NCI-H748 (cell line): ENCODE measurements at regions not wholly inside any gene's neighbourhood (a gene's known extent, or its start where the extent isn't known, plus 50 kb on each side); places are given as distances from the start of the nearest gene placed in this dataset.

Experiments used
- DNase-seq: peaks from one replicate; lab custom pipeline; 2025; ENCODE audit not compliant: unreplicated experiment; lab: John Stamatoyannopoulos, UW

DNA sequence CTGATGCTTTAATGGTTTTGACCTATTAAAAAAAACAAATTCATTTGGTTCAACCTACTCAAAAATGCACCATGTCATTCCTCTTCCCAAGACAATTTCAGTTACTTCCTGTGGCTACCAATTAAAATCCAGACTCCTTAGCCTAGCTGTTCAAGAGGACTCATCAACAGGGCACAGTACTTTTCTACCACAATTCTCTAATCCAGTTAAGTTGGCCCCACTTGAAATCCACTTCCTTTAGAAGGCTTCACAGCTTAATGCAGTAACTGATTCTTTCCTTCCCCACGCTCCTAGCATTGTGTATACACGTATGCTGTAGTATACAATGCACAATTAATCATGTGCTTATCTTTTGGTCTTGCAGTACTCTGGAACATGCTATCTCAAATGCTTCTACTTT, 129.8 kb downstream of the UGT8 start:
- DNase-seq = no peak

DNA sequence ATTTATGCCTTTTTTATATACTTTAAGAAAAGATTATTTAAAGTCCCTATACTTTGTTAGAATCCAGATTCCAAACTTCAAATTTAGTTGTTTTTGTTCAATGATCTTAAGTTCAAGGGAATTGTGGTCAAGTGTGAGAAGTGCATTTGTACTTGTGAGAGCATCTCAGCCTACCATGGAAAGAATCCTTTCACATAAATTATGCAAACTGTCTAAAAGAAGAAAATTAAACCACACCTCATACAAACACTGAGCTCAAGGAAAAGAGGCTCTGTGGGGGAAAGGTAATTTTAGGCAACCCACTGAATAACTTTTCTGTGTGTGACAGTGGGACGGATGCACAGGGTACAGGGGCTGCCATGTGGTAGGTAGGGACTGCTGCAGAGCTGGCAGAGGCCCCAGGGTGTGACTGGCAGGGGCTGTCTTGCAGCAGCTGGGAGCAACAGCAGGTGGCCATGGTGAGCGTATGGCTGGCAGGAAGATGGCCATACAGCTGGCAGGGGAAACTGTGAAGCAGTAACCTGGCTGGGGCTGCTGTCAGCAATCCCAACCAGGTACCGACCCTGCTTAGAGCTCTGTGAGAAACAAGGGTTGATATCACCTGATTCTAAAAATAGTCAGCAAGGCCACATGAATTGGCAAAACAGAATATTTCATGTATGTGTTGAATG, 130.6 kb downstream of the UGT8 start:
- DNase-seq = peak; percentile 8

DNA sequence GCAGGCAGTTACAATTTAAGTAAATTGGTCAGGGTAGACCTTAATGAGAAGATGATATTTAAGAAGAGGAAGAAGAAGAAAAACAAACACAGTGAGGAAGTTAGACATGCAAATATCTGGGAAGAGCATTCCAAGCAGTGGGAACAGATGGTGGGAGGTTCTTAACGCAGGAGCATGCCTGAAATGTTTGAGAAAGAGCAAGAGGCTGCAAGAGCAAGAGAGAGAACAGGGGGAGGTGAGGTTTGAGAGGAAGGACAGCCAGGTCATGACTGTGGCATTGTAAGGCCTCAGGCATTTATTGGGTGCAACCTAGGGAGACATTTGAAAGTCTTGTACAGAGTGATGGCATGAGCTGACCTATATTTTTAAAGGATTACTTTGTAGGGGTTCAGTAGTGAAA, 136.0 kb downstream of the UGT8 start:
- DNase-seq = no peak

DNA sequence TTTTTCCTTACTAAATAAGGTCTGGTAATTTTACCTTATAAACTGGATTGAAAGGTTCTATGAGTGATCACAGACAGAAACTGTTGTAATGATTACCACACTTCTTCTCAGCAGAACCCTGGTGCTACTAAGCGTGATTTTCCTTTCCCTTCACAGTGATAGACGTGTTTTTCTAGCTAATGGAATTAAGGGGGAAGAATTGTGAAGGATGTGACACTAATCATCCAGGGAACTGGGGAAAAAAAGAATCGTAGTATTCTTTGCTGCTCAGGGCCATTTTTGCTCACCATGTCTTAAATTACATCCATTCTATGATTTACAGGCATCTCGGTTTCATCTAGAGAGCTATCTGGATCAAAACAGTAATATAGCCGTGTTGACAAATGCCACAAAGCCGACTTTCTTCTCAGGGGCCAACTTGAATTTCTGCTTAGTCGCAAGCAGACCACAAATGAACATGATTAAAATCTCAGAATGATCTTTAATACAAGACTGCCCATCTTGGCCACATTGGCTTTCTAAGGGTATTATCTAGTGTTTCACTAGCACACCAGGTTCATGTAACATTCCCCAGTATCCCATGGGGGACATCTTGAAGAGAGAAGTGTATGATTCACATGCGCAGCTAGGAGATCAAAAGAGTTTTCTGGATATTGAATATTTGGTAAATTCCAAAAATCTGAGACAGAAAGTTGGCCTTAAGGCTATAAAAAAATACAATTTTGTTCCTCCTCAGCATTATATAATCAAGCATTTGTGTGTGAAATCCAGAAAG, 154.0 kb downstream of the UGT8 start:
- no peak for DNase-seq

DNA sequence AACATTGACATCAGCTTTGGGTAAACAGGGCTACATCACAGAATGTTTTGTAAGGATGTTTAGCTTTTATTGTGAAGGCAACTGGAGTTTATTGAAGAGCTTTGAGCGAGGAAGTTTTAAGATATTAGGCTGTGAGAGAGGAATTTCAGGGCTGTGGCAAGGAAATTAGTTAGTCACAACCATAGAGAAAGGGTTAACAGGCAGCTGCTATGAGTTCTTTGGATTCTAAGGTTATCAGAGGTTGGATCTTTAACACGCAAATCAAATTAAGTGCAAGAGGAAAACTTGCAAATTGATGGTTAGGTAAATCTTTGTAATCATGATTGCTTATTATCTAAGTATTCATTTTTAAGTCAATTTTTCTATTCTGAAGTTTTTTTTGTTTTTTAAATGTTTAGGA, 156.0 kb downstream of the UGT8 start:
- no peak for DNase-seq

DNA sequence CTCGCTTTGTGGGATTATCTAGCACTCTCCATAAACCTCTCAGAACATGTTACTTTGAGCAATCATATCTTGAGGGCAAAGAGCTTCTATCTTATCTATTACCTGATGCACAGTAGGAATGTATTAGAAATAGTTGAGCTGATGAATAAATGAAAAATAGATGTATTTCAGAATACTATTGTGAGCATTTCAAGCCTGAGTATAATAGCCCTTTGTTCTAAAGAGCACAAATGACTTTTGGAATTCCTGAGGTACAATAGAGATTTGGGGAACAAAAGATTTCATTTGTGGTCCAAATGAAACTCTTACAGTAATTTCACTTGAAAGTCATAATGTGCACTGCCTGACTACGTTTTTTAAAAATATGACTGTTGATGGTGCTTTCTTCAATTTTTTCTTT, 159.5 kb downstream of the UGT8 start:
- DNase-seq = no peak

DNA sequence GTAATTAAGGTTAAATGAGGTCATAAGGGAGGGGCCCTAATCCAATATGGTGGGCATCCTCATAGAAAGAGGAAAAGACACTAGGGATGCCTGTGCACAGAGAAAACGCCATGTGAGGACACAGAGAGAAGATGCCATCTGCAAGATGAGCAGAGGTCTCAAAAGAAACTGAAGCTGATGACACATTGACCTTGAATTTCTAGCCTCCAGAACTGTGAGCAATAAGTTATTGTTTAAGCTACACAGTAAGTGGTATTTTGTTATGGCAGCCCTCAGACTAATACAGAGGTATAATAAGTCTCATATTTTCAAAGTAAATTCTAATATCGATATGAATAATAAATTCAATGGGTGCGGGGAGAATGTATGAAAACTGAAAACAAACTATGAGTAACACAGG, 169.9 kb downstream of the UGT8 start:
- no peak for DNase-seq

DNA sequence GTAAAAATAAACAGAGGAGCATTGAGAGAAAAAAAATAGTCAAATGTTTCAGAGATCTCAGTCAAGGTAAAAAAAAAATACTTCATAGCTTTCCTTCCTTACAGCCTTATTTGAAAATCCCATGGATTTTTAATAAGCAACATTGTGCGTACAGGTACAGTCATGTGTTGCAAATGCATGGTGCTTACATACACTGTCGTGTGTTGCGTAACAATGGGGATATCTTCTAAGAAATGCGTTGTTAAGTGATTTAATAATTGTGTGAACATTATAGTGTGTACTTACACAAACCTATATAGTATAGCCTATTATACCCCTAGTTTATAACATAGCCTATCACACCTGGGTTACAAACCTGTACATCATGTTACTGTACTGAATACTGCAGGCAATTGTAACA, 172.0 kb downstream of the UGT8 start:
- DNase-seq = no peak

DNA sequence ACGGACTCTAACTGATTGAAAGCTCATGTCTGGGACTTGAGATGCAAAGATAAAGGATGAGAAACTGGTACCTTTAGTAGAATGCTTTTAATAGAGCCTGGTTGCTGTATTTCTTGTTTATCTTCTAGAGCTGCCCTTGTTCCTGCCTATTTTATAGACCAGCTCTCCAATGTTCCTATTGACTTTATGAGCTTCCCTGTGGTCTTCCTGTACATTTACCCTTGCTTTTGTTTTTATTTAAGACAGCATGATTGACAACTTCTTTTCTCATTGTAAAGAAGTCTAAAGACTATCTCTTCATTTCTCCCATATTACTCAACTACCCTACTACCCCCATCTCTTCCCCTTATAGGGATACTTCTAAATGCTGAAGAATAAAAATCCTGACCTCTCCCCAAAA, 174.7 kb downstream of the UGT8 start:
- DNase-seq = peak; percentile 71
